ENCODE measurements at regions not wholly inside any gene's neighbourhood (a gene's known extent, or its start where the extent isn't known, plus 50 kb on each side); places are given as distances from the start of the nearest gene placed in this dataset.

GRCh38 chr1:234875953-234876855 lies 252.4 kb downstream of the TOMM20 start:
- no peak; the same call in 1 of the 2 replicates for TF ChIP-seq JUND (IDR thresholded peaks at IDR 0.05; ENCODE audit: low read depth)
- DNase-seq (ENCODE audit: low read depth in 1 of 2, low spot score in 1 of 2), result peak in 1 of 2 experiments; percentile 94
- in situ Hi-C loops (cut with HindIII; ENCODE audit: low pct_unique_long_range_greater_than_20kb, low sequenced_read_pairs), result no loop called here

GRCh38 chr1:234875328-234875952 lies 253.2 kb downstream of the TOMM20 start:
- DNase-seq (ENCODE audit: low read depth in 1 of 2, low spot score in 1 of 2), result peak; percentile 77 to 98
- TF ChIP-seq JUND (IDR thresholded peaks at IDR 0.05; ENCODE audit: low read depth), result peak; percentile 60; the same call in 1 of the 2 replicates
- in situ Hi-C loops (cut with HindIII; ENCODE audit: low pct_unique_long_range_greater_than_20kb, low sequenced_read_pairs), result no loop called here

- DNase-seq (ENCODE audit: low read depth in 1 of 2, low spot score in 1 of 2), result peak in 1 of 2 experiments; percentile 94
- in situ Hi-C loops (cut with HindIII; ENCODE audit: low pct_unique_long_range_greater_than_20kb, low sequenced_read_pairs), result no loop called here
- TF ChIP-seq JUND (IDR thresholded peaks at IDR 0.05; ENCODE audit: low read depth), result no peak
Observed at GRCh38 chr1:234874291-234875288, 254.0 kb downstream of the TOMM20 start.

GRCh38 chr1:234871710-234872271 lies 256.8 kb downstream of the TOMM20 start:
- TF ChIP-seq JUND (IDR thresholded peaks at IDR 0.05; ENCODE audit: low read depth), result no peak
- in situ Hi-C loops (cut with HindIII; ENCODE audit: low pct_unique_long_range_greater_than_20kb, low sequenced_read_pairs), result no loop called here
- no peak for DNase-seq (ENCODE audit: low read depth in 1 of 2, low spot score in 1 of 2)

- in situ Hi-C loops (cut with HindIII; ENCODE audit: low pct_unique_long_range_greater_than_20kb, low sequenced_read_pairs), result no loop called here
- no peak for TF ChIP-seq JUND (IDR thresholded peaks at IDR 0.05; ENCODE audit: low read depth)
- no peak for DNase-seq (ENCODE audit: low read depth in 1 of 2, low spot score in 1 of 2)
Observed at GRCh38 chr1:234871039-234871709, 257.5 kb downstream of the TOMM20 start.

- in situ Hi-C loops (cut with HindIII; ENCODE audit: low pct_unique_long_range_greater_than_20kb, low sequenced_read_pairs), result no loop called here
- DNase-seq (ENCODE audit: low read depth in 1 of 2, low spot score in 1 of 2), result peak in 1 of 2 experiments; percentile 53
- no peak for TF ChIP-seq JUND (IDR thresholded peaks at IDR 0.05; ENCODE audit: low read depth)
Observed at GRCh38 chr1:234870020-234870981, 258.3 kb downstream of the TOMM20 start.

- DNase-seq (ENCODE audit: low read depth in 1 of 2, low spot score in 1 of 2), result no peak
- in situ Hi-C loops (cut with HindIII; ENCODE audit: low pct_unique_long_range_greater_than_20kb, low sequenced_read_pairs), result no loop called here
- TF ChIP-seq JUND (IDR thresholded peaks at IDR 0.05; ENCODE audit: low read depth), result no peak
Observed at GRCh38 chr1:234869182-234870019, 259.2 kb downstream of the TOMM20 start.

- in situ Hi-C loops (cut with HindIII; ENCODE audit: low pct_unique_long_range_greater_than_20kb, low sequenced_read_pairs), result no loop called here
- no peak for DNase-seq (ENCODE audit: low read depth in 1 of 2, low spot score in 1 of 2)
- no peak for TF ChIP-seq JUND (IDR thresholded peaks at IDR 0.05; ENCODE audit: low read depth)
Observed at GRCh38 chr1:234868296-234869147, 258.5 kb upstream of the IRF2BP2 start.
